Natural killer cell (primary cell): ENCODE measurements at regions not wholly inside any gene's neighbourhood (a gene's known extent, or its start where the extent isn't known, plus 50 kb on each side); places are given as distances from the start of the nearest gene placed in this dataset.
"Not testable (repeated sequence)": the region's sequence is repeated elsewhere in the genome, so short reads cannot be mapped to it uniquely, and the experiment has no call there.

Source experiments
- ATAC-seq, 3 donors: fragments of 150-1000 bp in 2 of 3; fragments of 200-7000 bp in 1 of 3; cut with Tn5 transposase; 1 replicate in 1 of 3; 2 replicates in 2 of 3; pipeline ENCODE4 v1.10.0; 2021; ENCODE audit warnings: mild to moderate bottlenecking in 2 of 3, moderate library complexity in 2 of 3
- DNase-seq, 2 donors: peaks; one replicate each; pipeline versions ENCODE4 v3.0.0 to v3.0.0-alpha.2; 2013 to 2021; ENCODE audit warnings: mixed read lengths in 1 of 2
- H3K27ac ChIP-seq: one replicate; pipeline ENCODE4 v1.5.1; 2013; ENCODE audit warnings: mild to moderate bottlenecking, low read length
- H3K27me3 ChIP-seq: one replicate; pipeline ENCODE4 v1.6.1; 2013; ENCODE audit warnings: low read length; ENCODE audit not compliant: control insufficient read depth, insufficient read depth
- H3K36me3 ChIP-seq: one replicate; pipeline ENCODE4 v1.6.1; 2013; ENCODE audit warnings: low read length; ENCODE audit not compliant: control insufficient read depth, insufficient read depth
- H3K4me1 ChIP-seq: one replicate; pipeline ENCODE4 v1.6.1; 2013; ENCODE audit warnings: low read length; ENCODE audit not compliant: control insufficient read depth, insufficient read depth
- H3K4me3 ChIP-seq: one replicate; pipeline ENCODE4 v1.5.1; 2013; ENCODE audit warnings: low read length
- H3K9me3 ChIP-seq: one replicate; pipeline ENCODE4 v1.6.1; 2013; ENCODE audit warnings: low read length; ENCODE audit not compliant: control insufficient read depth, insufficient read depth
- H3K27ac Mint-ChIP-seq, 2 donors: one replicate each; pipeline ENCODE4 v1.8.0; 2022; ENCODE audit warnings: mild to moderate bottlenecking in 2 of 2, mixed read lengths in 2 of 2, moderate library complexity in 1 of 2
- H3K27me3 Mint-ChIP-seq, 2 donors: one replicate each; pipeline ENCODE4 v1.8.0; 2022; ENCODE audit warnings: low read depth in 2 of 2, mixed read lengths in 2 of 2
- H3K36me3 Mint-ChIP-seq: one replicate; pipeline ENCODE4 v1.8.0; 2022; ENCODE audit warnings: mixed read lengths
- H3K4me1 Mint-ChIP-seq, 2 donors: one replicate each; pipeline ENCODE4 v1.8.0; 2022; ENCODE audit warnings: mixed read lengths in 2 of 2
- H3K4me3 Mint-ChIP-seq: one replicate; pipeline ENCODE4 v1.8.0; 2022; ENCODE audit warnings: mild to moderate bottlenecking, moderate library complexity, mixed read lengths
- H3K9me3 Mint-ChIP-seq, 2 donors: one replicate each; pipeline ENCODE4 v1.8.0; 2022; ENCODE audit warnings: mixed read lengths in 2 of 2
- WGBS: methylation state at CpG from one replicate; pipeline ENCODE4 v1.1.7; 2013; ENCODE audit warnings: missing lambda C conversion rate; ENCODE audit not compliant: insufficient coverage; 5-methylcytosine and 5-hydroxymethylcytosine counted together
- intact Hi-C: fragments of 100-400 bp; cut with micrococcal nuclease; formaldehyde crosslinking; loops from one replicate; pipeline ENCODE4 v1.14.2; 2022

DNA sequence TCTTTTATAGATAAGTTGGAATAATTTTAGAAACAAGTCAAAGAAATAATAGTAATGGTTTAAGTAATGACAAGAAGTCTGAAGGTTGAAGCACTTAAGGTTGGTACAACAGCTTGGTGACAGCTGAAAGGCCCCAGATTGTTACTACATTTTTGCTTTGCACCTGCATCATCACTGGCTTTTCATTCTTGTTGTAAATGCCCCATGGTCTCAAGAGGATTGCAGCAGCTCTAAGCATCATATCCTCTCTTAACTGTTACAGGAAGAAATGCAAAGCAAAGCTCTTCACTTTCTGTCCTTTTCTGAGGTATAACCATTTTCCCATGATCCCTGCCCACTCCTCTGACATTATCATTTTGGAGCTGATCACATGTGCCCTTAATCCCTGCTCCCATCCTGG, 461.0 kb downstream of the RPIA start:
- intact Hi-C loops, H3K36me3 ChIP-seq, H3K4me3 ChIP-seq, DNase-seq, H3K9me3 Mint-ChIP-seq, H3K4me1 ChIP-seq, H3K27ac Mint-ChIP-seq, H3K9me3 ChIP-seq, H3K27me3 Mint-ChIP-seq, H3K36me3 Mint-ChIP-seq, ATAC-seq, H3K4me1 Mint-ChIP-seq, H3K27me3 ChIP-seq, H3K4me3 Mint-ChIP-seq: not testable (repeated sequence)
- H3K27ac ChIP-seq = peak overlapping the region; percentile 35

DNA sequence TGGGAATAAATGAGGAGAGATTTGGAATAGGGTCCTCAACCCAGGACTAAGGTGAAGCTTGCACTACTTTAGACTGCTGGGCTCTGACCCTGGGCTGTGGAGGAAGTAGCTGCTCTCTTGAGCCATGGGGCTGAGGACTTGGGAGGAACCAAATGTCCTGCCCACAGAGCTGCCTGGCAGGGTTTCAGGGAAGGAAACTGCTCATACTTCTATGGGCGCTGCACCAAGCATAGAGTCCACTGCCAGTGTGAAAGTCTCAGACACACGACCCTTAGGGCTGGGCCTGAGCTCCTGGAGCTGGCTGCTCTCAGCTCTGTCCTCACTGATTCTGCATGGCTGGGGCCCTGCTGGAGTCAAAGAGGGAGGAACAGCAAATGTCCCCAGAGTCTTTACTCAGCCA, 461.7 kb downstream of the RPIA start:
- H3K9me3 Mint-ChIP-seq, intact Hi-C loops, H3K27me3 ChIP-seq, H3K36me3 Mint-ChIP-seq, ATAC-seq, H3K27ac ChIP-seq, H3K9me3 ChIP-seq, H3K27me3 Mint-ChIP-seq, H3K4me3 Mint-ChIP-seq, H3K36me3 ChIP-seq, H3K4me3 ChIP-seq, H3K4me1 Mint-ChIP-seq, H3K4me1 ChIP-seq, DNase-seq, H3K27ac Mint-ChIP-seq: not testable (repeated sequence)
- 41% methylated on average over 2 of the region's 2 CpGs for WGBS

DNA sequence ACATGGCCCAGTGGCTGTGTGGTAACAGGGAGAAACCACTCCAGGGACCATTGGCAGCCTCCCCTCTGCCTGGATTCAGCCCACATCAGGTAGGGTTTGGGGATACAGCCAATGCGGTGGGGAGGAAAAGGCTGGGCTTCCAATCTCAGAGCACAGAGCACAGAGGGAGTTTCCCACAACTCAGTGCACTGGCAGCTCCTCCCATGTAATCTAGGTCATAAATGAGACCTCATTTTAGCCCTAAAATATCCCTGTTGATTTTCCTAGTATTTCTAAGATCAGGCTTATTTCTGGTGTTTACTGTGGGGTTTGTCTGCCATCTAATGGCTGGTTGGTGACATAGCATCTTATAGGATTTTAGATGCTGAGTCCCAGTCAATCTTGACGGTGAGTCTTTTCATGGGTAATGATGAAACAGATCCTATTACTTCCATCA, 462.8 kb downstream of the RPIA start:
- H3K4me1 ChIP-seq, DNase-seq, H3K36me3 ChIP-seq, H3K27me3 ChIP-seq, H3K27ac ChIP-seq, H3K4me1 Mint-ChIP-seq, H3K9me3 Mint-ChIP-seq, H3K27ac Mint-ChIP-seq, H3K4me3 ChIP-seq, H3K36me3 Mint-ChIP-seq, intact Hi-C loops, H3K27me3 Mint-ChIP-seq, H3K4me3 Mint-ChIP-seq, H3K9me3 ChIP-seq: not testable (repeated sequence)
- ATAC-seq = peak in 1 of 3 donors; percentile 51
- WGBS = no CpG with 5 or more reads among the region's 2 CpGs

GRCh38 chr2:89160306-89160705, 468.8 kb downstream of the RPIA start:
- H3K9me3 Mint-ChIP-seq, H3K27me3 ChIP-seq, H3K4me1 ChIP-seq, H3K9me3 ChIP-seq, H3K4me1 Mint-ChIP-seq, H3K27me3 Mint-ChIP-seq, H3K4me3 ChIP-seq, DNase-seq, H3K27ac Mint-ChIP-seq, intact Hi-C loops, H3K36me3 ChIP-seq, H3K36me3 Mint-ChIP-seq, H3K27ac ChIP-seq, H3K4me3 Mint-ChIP-seq: not testable (repeated sequence)
- ATAC-seq = peak in 1 of 3 donors; percentile 38
- WGBS = no CpG with 5 or more reads among the region's 9 CpGs

GRCh38 chr2:89161626-89162025, 470.2 kb downstream of the RPIA start:
- H3K4me1 ChIP-seq, H3K27me3 ChIP-seq, H3K27ac Mint-ChIP-seq, ATAC-seq, H3K27ac ChIP-seq, H3K4me3 Mint-ChIP-seq, H3K9me3 ChIP-seq, H3K27me3 Mint-ChIP-seq, DNase-seq, H3K9me3 Mint-ChIP-seq, H3K4me1 Mint-ChIP-seq, H3K4me3 ChIP-seq, H3K36me3 Mint-ChIP-seq, H3K36me3 ChIP-seq, intact Hi-C loops: not testable (repeated sequence)
- WGBS = 67% methylated on average over 1 of the region's 2 CpGs

DNA sequence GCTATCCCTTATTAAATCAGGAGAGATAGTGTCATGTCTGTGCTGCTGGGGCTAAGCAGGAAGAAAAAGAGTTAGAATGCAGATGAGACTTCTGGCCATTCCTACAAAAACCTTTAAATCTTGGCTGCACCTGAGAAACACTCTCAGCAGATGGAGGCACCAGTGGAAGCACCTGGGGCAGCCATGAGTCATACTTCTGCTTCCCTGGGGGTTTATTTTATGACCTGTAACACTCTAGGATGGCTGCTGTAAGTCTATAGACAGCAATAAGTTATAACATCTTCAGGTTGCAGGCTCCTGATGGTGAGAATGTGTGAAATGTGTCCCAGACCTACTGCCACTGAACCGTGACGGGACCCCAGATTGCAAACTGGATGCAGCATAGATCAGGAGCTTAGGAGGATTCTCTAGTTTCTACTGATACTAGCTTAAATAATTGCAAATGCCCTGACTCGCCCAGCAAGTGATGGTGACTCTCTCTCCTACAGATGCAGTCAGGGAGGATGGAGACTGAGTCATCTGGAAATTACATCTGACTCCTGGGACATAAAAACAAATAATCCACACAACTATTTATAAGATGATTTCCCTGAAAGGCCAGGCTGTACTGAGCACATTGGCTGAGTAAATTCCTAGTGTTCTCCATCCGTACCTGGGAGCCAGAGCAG, 479.2 kb downstream of the RPIA start:
- H3K27me3 ChIP-seq = not testable (repeated sequence)
- WGBS = 100% methylated on average over 1 of the region's 4 CpGs

GRCh38 chr2:89171174-89171519, 479.7 kb downstream of the RPIA start:
- H3K4me1 ChIP-seq, H3K27ac ChIP-seq, H3K36me3 Mint-ChIP-seq, H3K27me3 ChIP-seq, H3K9me3 Mint-ChIP-seq, DNase-seq, H3K4me3 Mint-ChIP-seq, intact Hi-C loops, H3K27me3 Mint-ChIP-seq, ATAC-seq, H3K9me3 ChIP-seq, H3K36me3 ChIP-seq, H3K27ac Mint-ChIP-seq, H3K4me1 Mint-ChIP-seq, H3K4me3 ChIP-seq: not testable (repeated sequence)
- WGBS = no CpG with 5 or more reads among the region's 1 CpG

More for the DNA sequence above, 479.2 kb downstream of the RPIA start:
- H3K9me3 Mint-ChIP-seq, ATAC-seq, H3K4me3 Mint-ChIP-seq, H3K27ac Mint-ChIP-seq, H3K4me1 ChIP-seq, H3K9me3 ChIP-seq, intact Hi-C loops, DNase-seq, H3K36me3 ChIP-seq, H3K4me3 ChIP-seq, H3K27me3 Mint-ChIP-seq, H3K27ac ChIP-seq, H3K4me1 Mint-ChIP-seq, H3K36me3 Mint-ChIP-seq: not testable (repeated sequence)

GRCh38 chr2:89177004-89177403, 485.5 kb downstream of the RPIA start:
- ATAC-seq, DNase-seq, H3K4me1 Mint-ChIP-seq, H3K27me3 Mint-ChIP-seq, H3K4me3 ChIP-seq, intact Hi-C loops, H3K9me3 Mint-ChIP-seq, H3K4me1 ChIP-seq, H3K27ac ChIP-seq, H3K27me3 ChIP-seq, H3K9me3 ChIP-seq, H3K36me3 Mint-ChIP-seq, H3K4me3 Mint-ChIP-seq, H3K36me3 ChIP-seq, H3K27ac Mint-ChIP-seq: not testable (repeated sequence)
